DND-41 (cell line): ENCODE measurements at regions not wholly inside any gene's neighbourhood (a gene's known extent, or its start where the extent isn't known, plus 50 kb on each side); places are given as distances from the start of the nearest gene placed in this dataset.

Source experiments
- ATAC-seq: fragments of 200-7000 bp; cut with Tn5 transposase; 3 replicates; pipeline ENCODE4 v1.9.1; 2021; ENCODE audit warnings: low read depth; ENCODE audit not compliant: insufficient read depth
- DNase-seq: peaks from one replicate; pipeline ENCODE4 v3.0.0-alpha.2; 2020
- H2AFZ ChIP-seq: 2 replicates; pipeline ENCODE4 v1.6.0; 2012; ENCODE audit warnings: low read depth, low read length
- H3K27ac ChIP-seq: 2 replicates; pipeline ENCODE4 v1.5.1; 2012; ENCODE audit warnings: low read length, inconsistent platforms
- H3K27me3 ChIP-seq: fragments of 200-600 bp; sonication (generic); 2 replicates; pipeline ENCODE4 v1.6.0; 2012; ENCODE audit warnings: low read length, mild to moderate bottlenecking, inconsistent platforms; ENCODE audit not compliant: insufficient read depth, poor library complexity
- H3K36me3 ChIP-seq: 2 replicates; pipeline ENCODE4 v1.5.1; 2012; ENCODE audit warnings: low read length, inconsistent platforms; ENCODE audit not compliant: insufficient read depth
- H3K4me1 ChIP-seq: 2 replicates; pipeline ENCODE4 v1.5.1; 2012; ENCODE audit warnings: mild to moderate bottlenecking, low read length; ENCODE audit not compliant: insufficient read depth
- H3K4me2 ChIP-seq: 2 replicates; pipeline ENCODE4 v1.6.0; 2012; ENCODE audit warnings: mild to moderate bottlenecking, moderate library complexity, low read length, inconsistent platforms; ENCODE audit not compliant: insufficient read depth
- H3K4me3 ChIP-seq, 2 experiments: fragments of 200-600 bp in 1 of 2; shearing (Covaris generic) in 1 of 2; 2 replicates each; pipeline ENCODE4 v1.5.1; 2012 to 2016; ENCODE audit warnings: inconsistent platforms in 2 of 2, low read length in 2 of 2, mild to moderate bottlenecking in 2 of 2, low read depth in 1 of 2, moderate library complexity in 1 of 2
- H3K79me2 ChIP-seq: 2 replicates; pipeline ENCODE4 v1.6.0; 2012; ENCODE audit warnings: low read length, inconsistent platforms; ENCODE audit not compliant: insufficient read depth
- H3K9ac ChIP-seq: 2 replicates; pipeline ENCODE4 v1.6.0; 2012; ENCODE audit warnings: low read depth, mild to moderate bottlenecking, inconsistent platforms, low read length, moderate library complexity
- H3K9me3 ChIP-seq: 2 replicates; pipeline ENCODE4 v1.5.1; 2012; ENCODE audit warnings: low read length, moderate library complexity, mild to moderate bottlenecking, inconsistent platforms; ENCODE audit not compliant: insufficient read depth, severe bottlenecking
- H4K20me1 ChIP-seq: 2 replicates; pipeline ENCODE4 v1.6.0; 2012; ENCODE audit warnings: low read length; ENCODE audit not compliant: insufficient read depth
- CTCF ChIP-seq: IDR thresholded peaks from 2 replicates; pipeline ENCODE4 v1.5.1; 2012; ENCODE audit warnings: borderline replicate concordance, low read length, moderate library complexity, mild to moderate bottlenecking; ENCODE audit not compliant: poor library complexity, severe bottlenecking; ENCODE audit errors: extremely low read depth
- EZH2 ChIP-seq: IDR thresholded peaks from 3 replicates; pipeline ENCODE4 v1.6.1; 2012; ENCODE audit warnings: borderline replicate concordance, low read depth, mild to moderate bottlenecking, moderate library complexity, low read length, inconsistent platforms; ENCODE audit not compliant: severe bottlenecking

- Histone ChIP-seq H2AFZ (no peak overlapping the region), H3K9me3 (no peaks in the 10 kb centered on the region), H4K20me1 (no peaks in the 10 kb centered on the region), H3K79me2 (no peaks in the 10 kb centered on the region), H3K4me3 (no peak overlapping the region), H3K4me2 (no peak overlapping the region), H3K27me3 (no peaks in the 10 kb centered on the region), H3K36me3 (no peaks in the 10 kb centered on the region), H3K4me1 (no peaks in the 10 kb centered on the region), H3K9ac (no peak overlapping the region), H3K27ac (no peak overlapping the region)
- ATAC-seq, result no peak
- DNase-seq, result no peak
- no peak for TF ChIP-seq CTCF
- no peak for TF ChIP-seq EZH2
Measured at GRCh38 chr18:38297910-38298309, 732.3 kb upstream of the CELF4 start.

- Histone ChIP-seq H3K79me2 (no peaks in the 10 kb centered on the region), H4K20me1 (no peaks in the 10 kb centered on the region), H3K4me1 (no peaks in the 10 kb centered on the region), H3K36me3 (no peaks in the 10 kb centered on the region), H2AFZ (no peak overlapping the region), H3K9ac (no peak overlapping the region), H3K4me2 (no peak overlapping the region), H3K27ac (no peak overlapping the region), H3K27me3 (no peaks in the 10 kb centered on the region), H3K4me3 (no peak overlapping the region), H3K9me3 (no peaks in the 10 kb centered on the region)
- ATAC-seq, result no peak
- TF ChIP-seq EZH2 (no peak), CTCF (no peak)
- DNase-seq, result no peak
Measured at GRCh38 chr18:38290229-38290628, 724.6 kb upstream of the CELF4 start.

- H3K4me2 ChIP-seq, result no peak overlapping the region
Measured at GRCh38 chr18:38284972-38285371, 719.4 kb upstream of the CELF4 start.

More at GRCh38 chr18:38284972-38285371, 719.4 kb upstream of the CELF4 start:
- Histone ChIP-seq H3K4me3 (no peak overlapping the region), H3K79me2 (no peaks in the 10 kb centered on the region), H4K20me1 (no peaks in the 10 kb centered on the region), H3K9ac (no peak overlapping the region), H3K27me3 (no peaks in the 10 kb centered on the region), H3K27ac (no peak overlapping the region), H3K4me1 (no peaks in the 10 kb centered on the region), H3K9me3 (no peaks in the 10 kb centered on the region), H2AFZ (no peak overlapping the region), H3K36me3 (no peaks in the 10 kb centered on the region)
- DNase-seq, result no peak
- no peak for TF ChIP-seq CTCF
- TF ChIP-seq EZH2, result no peak
- no peak for ATAC-seq
